HUES6 (cell line): ENCODE measurements at regions not wholly inside any gene's neighbourhood (a gene's known extent, or its start where the extent isn't known, plus 50 kb on each side); places are given as distances from the start of the nearest gene placed in this dataset.
"Not testable (repeated sequence)": the region's sequence is repeated elsewhere in the genome, so short reads cannot be mapped to it uniquely, and the experiment has no call there.

Experiments
- H3K27ac ChIP-seq: 2 replicates; pipeline ENCODE4 v1.7.0; 2013; ENCODE audit warnings: low read depth, mild to moderate bottlenecking, low read length, inconsistent platforms
- H3K27me3 ChIP-seq: 2 replicates; pipeline ENCODE4 v1.6.1; 2013; ENCODE audit warnings: low read length; ENCODE audit not compliant: control insufficient read depth, insufficient read depth
- H3K36me3 ChIP-seq: 2 replicates; pipeline ENCODE4 v1.6.1; 2013; ENCODE audit warnings: low read length; ENCODE audit not compliant: control insufficient read depth, insufficient read depth
- H3K4me1 ChIP-seq: 2 replicates; pipeline ENCODE4 v1.6.1; 2013; ENCODE audit warnings: low read length; ENCODE audit not compliant: control insufficient read depth, insufficient read depth
- H3K4me3 ChIP-seq: 2 replicates; pipeline ENCODE4 v1.5.1; 2013; ENCODE audit warnings: low read depth, low read length
- H3K9ac ChIP-seq: one replicate; pipeline ENCODE4 v1.6.1; 2013; ENCODE audit warnings: mild to moderate bottlenecking, low read length
- H3K9me3 ChIP-seq: 2 replicates; pipeline ENCODE4 v1.6.1; 2013; ENCODE audit warnings: low read depth, low read length; ENCODE audit not compliant: control insufficient read depth, insufficient read depth

DNA sequence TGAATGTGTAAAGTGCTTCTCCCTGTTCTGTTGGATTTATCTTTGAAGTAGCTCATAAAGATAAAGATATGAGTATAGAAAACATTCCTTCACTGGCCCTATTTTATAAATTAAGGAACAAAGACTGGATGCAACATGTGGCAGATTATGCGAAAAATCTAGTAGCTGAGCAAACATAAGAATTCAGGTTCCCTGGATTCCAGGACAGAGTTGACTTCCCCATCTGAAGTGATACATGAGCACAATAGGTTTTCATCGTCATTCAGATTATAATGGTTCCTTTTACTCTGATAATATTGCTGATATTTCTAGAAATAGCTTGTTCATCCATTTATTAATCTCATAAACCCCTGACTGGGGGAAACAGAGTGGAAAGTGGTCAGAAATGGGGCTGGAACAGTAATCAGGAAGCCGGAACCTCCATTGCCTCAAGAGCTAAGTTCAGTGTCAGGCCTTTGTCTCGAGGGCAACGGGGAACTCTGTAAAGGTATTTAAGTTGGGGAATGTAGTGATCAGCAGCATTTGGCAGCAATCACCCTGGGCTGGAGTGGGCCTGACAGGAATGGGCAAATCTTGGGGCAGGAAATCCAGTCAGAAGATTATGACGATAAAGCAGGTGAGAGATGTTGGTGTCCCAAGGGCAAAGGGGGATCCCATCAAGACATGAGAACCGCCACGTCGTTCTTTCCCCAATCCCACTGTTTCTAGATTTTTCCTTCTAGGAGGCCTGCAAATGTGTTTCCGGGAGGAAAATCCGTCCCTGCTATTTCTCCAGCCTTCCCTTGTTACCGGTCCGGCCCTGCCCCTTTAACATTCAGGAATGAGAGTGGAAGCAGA is 232.5 kb upstream of the SERP2 start:
- H3K27ac ChIP-seq = peak overlapping the region; percentile 59
- H3K9ac ChIP-seq = peak overlapping the region; percentile 92
- no peaks in the 10 kb centered on the region for H3K36me3 ChIP-seq
- peaks cover 21% of the 10 kb centered on the region for H3K4me1 ChIP-seq
- H3K4me3 ChIP-seq = peak overlapping the region; percentile 66
- no peaks in the 10 kb centered on the region; the same call in 1 of the 2 replicates for H3K27me3 ChIP-seq
- no peaks in the 10 kb centered on the region for H3K9me3 ChIP-seq

DNA sequence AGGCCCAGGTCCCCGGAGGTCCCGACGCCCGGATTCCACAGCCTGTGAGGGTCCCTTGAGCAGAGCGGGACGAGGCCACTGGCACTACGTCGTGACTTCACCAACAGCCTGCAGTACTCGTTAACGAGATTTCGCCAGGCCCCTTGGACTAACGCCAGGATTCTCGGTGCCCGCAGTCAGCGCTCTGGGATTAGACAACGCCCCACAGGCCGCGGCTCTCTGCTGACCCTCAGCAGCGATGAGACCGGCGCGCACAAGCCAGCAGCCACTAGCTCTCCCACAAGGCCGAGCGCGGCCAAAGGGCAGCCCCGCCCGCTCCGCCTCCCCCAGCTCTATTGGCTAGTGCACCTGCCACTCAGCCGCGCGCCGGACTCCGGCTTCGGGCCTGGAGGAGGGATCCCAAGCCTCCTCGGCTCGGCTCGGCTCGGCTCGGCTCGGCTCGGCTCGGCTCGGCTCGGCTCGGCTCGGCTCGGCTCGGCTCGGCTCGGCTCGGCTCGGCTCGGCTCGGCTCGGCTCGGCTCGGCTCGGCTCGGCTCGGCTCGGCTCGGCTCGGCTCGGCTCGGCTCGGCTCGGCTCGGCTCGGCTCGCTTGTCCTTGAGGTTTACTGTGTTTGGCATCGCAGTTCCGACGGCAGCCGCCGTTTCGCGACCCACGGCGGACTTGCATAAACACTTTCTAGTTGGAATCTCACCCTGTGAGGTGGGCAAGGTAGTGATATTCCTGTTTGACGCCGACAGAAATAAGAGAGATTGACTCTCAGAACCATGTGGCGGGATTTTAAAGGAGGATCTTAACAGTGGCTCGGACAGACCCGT is 231.7 kb upstream of the SERP2 start:
- Histone ChIP-seq H3K27me3 (no peaks in the 10 kb centered on the region; the same call in 1 of the 2 replicates), H3K9me3 (no peaks in the 10 kb centered on the region), H3K4me3 (peak overlapping the region; percentile 79), H3K9ac (peak overlapping the region; percentile 92), H3K27ac (peak overlapping the region; percentile 59), H3K36me3 (no peaks in the 10 kb centered on the region), H3K4me1 (peaks cover 21% of the 10 kb centered on the region)

DNA sequence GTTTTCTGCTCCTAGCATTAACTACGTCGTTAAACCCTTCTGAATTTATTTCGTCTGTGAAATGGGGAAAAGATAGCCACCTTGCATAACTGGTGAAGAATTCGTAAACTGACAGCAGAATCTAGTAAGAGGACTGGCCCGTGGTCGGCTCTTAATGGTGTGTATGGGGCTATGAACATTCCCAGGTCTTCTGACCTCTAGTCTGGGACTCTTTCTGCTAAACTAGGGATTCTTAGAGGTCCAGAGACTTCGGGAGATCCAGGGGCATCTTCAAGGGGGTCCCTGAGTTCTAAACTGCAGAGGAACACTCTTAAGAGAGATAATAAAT is 231.1 kb upstream of the SERP2 start:
- H3K27ac ChIP-seq = peak overlapping the region; percentile 34; the same call in 1 of the 2 replicates
- H3K4me1 ChIP-seq = peaks cover 21% of the 10 kb centered on the region
- H3K9me3 ChIP-seq = no peaks in the 10 kb centered on the region
- H3K27me3 ChIP-seq = no peaks in the 10 kb centered on the region; the same call in 1 of the 2 replicates
- no peaks in the 10 kb centered on the region for H3K36me3 ChIP-seq
- peak overlapping the region; percentile 79 for H3K4me3 ChIP-seq
- H3K9ac ChIP-seq = peak overlapping the region; percentile 71

DNA sequence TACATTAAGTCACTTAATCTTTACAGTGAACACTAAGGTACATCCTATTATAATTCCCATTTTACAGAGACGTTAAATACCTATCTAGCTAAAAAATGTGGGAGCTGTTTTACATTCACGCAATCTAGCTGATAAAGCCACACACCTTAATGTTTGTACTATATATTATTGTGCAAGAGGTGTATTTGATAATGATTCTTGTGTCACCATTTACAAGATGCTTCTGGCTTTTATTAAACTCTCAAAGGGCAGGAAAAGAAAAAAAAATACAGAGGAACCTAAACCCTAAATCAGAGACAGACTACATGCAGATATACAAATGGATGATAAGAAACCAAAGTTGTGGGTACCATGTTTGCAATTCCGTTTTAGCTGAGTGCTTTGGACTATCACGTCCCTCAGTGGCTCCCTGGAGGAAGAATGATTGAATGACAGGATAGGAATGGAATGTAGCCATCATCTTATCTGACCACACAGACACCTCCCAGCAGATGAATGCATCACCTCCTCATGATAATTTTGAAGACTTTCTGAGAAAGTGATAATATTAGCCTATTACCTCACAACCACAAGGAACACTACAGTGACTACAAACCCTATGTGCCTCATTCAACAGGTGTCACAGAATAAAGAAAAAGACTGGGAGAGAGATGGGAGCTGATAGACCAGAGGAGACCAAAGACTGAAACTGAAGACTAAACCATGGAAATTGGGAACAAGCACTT is 230.5 kb upstream of the SERP2 start:
- no peaks in the 10 kb centered on the region; the same call in 1 of the 2 replicates for H3K27me3 ChIP-seq
- peak overlapping the region; percentile 79 for H3K4me3 ChIP-seq
- no peaks in the 10 kb centered on the region for H3K36me3 ChIP-seq
- no peak overlapping the region for H3K9ac ChIP-seq
- no peaks in the 10 kb centered on the region for H3K9me3 ChIP-seq
- peaks cover 21% of the 10 kb centered on the region for H3K4me1 ChIP-seq
- H3K27ac ChIP-seq = no peak overlapping the region

DNA sequence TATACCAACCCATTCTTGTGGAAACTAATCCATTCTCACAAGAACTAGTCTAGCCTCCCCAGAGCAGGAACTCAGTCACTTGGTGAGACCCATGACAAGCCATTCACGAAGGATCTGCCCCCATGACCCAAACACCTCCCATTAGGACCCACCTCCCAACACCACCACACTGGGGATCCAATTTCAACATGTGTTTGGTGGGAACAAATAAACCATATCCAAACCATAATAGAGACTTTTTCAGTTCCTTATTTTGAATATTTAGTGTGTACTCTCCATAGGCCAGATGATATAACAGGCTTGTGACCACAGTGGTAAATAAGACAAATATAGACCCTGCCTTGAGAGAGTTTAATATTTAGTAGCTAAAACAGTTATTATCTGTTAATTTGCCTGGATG is 227.5 kb upstream of the SERP2 start:
- Histone ChIP-seq H3K9ac (no peak overlapping the region), H3K4me3 (no peak overlapping the region), H3K4me1 (peaks cover 9% of the 10 kb centered on the region; the same call in 1 of the 2 replicates), H3K27ac (no peak overlapping the region), H3K36me3 (no peaks in the 10 kb centered on the region), H3K9me3 (no peaks in the 10 kb centered on the region), H3K27me3 (no peaks in the 10 kb centered on the region; the same call in 1 of the 2 replicates)

DNA sequence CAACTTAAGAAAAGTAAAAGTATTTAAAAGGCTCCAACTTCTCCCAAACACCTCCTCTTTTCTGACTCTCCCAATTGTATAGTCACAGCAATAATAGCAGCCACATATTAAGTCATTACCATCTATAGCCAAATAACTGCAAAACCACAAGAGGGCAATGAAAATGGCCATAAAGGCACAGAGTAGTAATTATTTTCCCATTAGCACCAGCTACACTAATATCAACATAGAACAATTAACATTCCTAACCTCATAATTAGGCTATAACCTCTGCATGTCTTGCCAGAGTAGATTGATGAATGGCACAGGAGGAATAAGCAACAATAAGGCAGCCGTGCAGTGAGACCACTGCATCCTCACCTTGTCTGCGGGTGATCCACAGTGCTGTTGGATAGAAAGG is 226.4 kb upstream of the SERP2 start:
- H3K27ac ChIP-seq = no peak overlapping the region
- H3K9ac ChIP-seq = no peak overlapping the region
- H3K4me1 ChIP-seq = peaks cover 5% of the 10 kb centered on the region; the same call in 1 of the 2 replicates
- H3K27me3 ChIP-seq = no peaks in the 10 kb centered on the region; the same call in 1 of the 2 replicates
- no peak overlapping the region for H3K4me3 ChIP-seq
- no peaks in the 10 kb centered on the region for H3K36me3 ChIP-seq
- no peaks in the 10 kb centered on the region for H3K9me3 ChIP-seq

DNA sequence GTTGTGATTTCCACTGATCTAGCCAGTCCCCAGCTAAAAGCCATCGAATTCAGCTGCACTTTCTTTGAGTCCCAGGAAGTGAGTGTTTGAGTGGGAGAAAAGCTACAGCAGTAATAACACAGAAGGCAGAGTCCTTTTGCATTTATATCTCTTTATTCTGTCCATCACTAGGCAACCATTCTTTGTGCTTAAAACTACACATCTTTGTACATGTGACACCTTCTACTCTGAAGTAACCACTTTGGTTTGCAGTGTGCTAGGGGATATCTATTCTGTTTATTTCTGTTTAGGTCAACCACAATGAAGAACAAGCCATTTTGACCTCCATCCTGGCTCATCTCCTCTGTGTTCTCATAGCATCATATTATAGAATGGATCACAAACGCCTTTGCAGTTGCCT is 226.0 kb upstream of the SERP2 start:
- no peak overlapping the region for H3K9ac ChIP-seq
- H3K4me3 ChIP-seq = no peak overlapping the region
- no peak overlapping the region for H3K27ac ChIP-seq
- no peaks in the 10 kb centered on the region for H3K36me3 ChIP-seq
- H3K27me3 ChIP-seq = no peaks in the 10 kb centered on the region; the same call in 1 of the 2 replicates
- H3K9me3 ChIP-seq = no peaks in the 10 kb centered on the region
- peaks cover 5% of the 10 kb centered on the region; the same call in 1 of the 2 replicates for H3K4me1 ChIP-seq

DNA sequence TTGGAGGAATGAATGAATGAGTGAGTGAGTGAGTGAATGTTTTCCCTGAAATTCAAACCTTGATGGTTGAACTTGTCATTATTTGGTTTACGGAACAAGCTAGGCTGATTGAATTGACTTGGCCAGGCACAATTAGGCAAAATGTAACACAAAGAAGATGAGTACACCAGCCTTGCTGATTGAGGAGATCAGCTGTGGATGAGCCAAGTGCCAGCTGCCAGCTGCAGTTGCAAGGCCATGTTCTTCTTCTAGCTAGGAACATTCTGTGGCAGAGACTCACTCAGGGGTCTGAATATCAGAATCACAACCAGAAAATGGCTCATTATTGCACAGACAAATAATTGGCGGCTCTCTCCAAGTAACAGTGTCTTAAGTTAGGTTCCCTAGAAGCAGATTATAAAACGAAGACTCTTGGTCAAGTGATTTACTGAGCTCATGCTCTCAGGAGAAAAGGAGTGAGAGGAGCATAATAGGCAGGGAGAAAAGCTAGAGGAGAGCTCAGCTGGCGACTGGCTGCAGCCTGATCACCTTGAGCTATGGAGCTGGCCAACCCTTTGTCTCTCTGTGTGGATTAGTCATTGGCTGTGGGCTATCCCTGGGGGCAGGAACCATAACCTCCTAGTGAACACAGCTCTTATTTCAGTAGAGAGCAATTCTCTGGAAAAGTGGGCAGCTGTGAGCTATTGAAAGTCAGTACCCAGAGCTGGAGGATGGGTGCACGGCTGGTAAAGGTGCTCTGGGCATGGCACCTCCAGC is 225.3 kb upstream of the SERP2 start:
- H3K9me3 ChIP-seq = no peaks in the 10 kb centered on the region
- no peaks in the 10 kb centered on the region; the same call in 1 of the 2 replicates for H3K4me1 ChIP-seq
- H3K9ac ChIP-seq = no peak overlapping the region
- H3K27me3 ChIP-seq = no peaks in the 10 kb centered on the region; the same call in 1 of the 2 replicates
- no peak overlapping the region for H3K27ac ChIP-seq
- no peak overlapping the region for H3K4me3 ChIP-seq
- no peaks in the 10 kb centered on the region for H3K36me3 ChIP-seq

DNA sequence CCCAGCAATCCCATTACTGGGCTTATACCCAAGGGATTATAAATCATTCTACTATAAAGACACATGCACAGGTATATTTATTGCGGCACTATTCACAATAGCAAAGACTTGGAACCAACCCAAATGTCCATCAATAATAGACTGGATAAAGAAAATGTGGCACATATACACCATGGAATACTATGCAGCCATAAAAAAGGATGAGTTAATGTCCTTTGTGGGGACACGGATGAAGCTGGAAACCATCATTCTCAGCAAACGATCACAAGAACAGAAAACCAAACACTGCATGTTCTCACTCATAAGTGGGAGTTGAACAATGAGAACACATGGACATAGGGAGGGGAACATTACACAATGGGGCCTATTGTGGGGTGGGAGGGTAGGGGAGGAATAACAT is 224.4 kb upstream of the SERP2 start:
- not testable (repeated sequence) for H3K4me3 ChIP-seq, H3K27me3 ChIP-seq, H3K27ac ChIP-seq, H3K4me1 ChIP-seq, H3K9me3 ChIP-seq, H3K9ac ChIP-seq, H3K36me3 ChIP-seq

DNA sequence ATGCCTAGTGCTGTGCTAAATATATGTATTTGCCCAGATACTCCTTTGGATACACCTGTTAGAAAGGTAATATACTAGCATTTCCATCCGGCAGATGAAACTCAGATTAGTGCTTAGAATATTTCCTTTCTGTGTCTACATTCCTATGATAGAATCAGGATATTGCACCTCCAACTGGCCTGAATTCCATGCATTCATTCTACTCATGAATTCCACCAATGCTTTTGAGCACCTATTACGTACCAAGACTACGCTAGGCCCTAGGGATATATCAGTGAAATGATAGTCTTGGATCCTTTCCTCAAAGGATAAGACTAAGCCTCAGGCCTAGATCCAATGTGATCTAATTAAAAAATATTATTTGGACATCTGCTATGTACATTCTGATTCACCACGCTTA is 223.8 kb upstream of the SERP2 start:
- Histone ChIP-seq H3K27me3 (no peaks in the 10 kb centered on the region), H3K9me3 (no peaks in the 10 kb centered on the region), H3K27ac (no peak overlapping the region), H3K4me3 (no peak overlapping the region), H3K4me1 (no peaks in the 10 kb centered on the region; the same call in 1 of the 2 replicates), H3K36me3 (no peaks in the 10 kb centered on the region), H3K9ac (no peak overlapping the region)
